Mesendoderm (in vitro differentiated cells): ENCODE measurements at regions not wholly inside any gene's neighbourhood (a gene's known extent, or its start where the extent isn't known, plus 50 kb on each side); places are given as distances from the start of the nearest gene placed in this dataset.

ENCODE experiments used
- DNase-seq: peaks from one replicate; pipeline ENCODE4 v3.0.0; 2013
- H2AK5ac ChIP-seq: 2 replicates; pipeline ENCODE4 v1.6.1; 2013; ENCODE audit warnings: low read length, inconsistent platforms
- H2BK120ac ChIP-seq: 2 replicates; pipeline ENCODE4 v1.6.1; 2013; ENCODE audit warnings: low read depth, mild to moderate bottlenecking, low read length, moderate library complexity, mixed read lengths
- H2BK15ac ChIP-seq: replicated peaks from 2 replicates; pipeline ENCODE4 v1.6.1; 2013; ENCODE audit warnings: low read depth, mild to moderate bottlenecking, moderate library complexity
- H2BK5ac ChIP-seq: 2 replicates; pipeline ENCODE4 v1.6.1; 2013; ENCODE audit warnings: low read length, inconsistent platforms
- H3K18ac ChIP-seq: 2 replicates; pipeline ENCODE4 v1.6.1; 2013; ENCODE audit warnings: mild to moderate bottlenecking, low read length, mixed read lengths
- H3K23ac ChIP-seq: one replicate; pipeline ENCODE4 v1.6.1; 2013; ENCODE audit warnings: low read length
- H3K27ac ChIP-seq: 2 replicates; pipeline ENCODE4 v1.5.1; 2013; ENCODE audit warnings: low read depth, mild to moderate bottlenecking, inconsistent platforms, low read length, moderate library complexity
- H3K27me3 ChIP-seq: 2 replicates; pipeline ENCODE4 v1.6.1; 2013; ENCODE audit warnings: low read length, control low read depth, mild to moderate bottlenecking, inconsistent platforms; ENCODE audit not compliant: insufficient read depth, poor library complexity
- H3K36me3 ChIP-seq: 2 replicates; pipeline ENCODE4 v1.6.1; 2013; ENCODE audit warnings: low read length, inconsistent platforms; ENCODE audit not compliant: control insufficient read depth, insufficient read depth
- H3K4ac ChIP-seq: one replicate; pipeline ENCODE4 v1.6.1; 2013; ENCODE audit warnings: low read depth, mild to moderate bottlenecking, low read length, moderate library complexity
- H3K4me1 ChIP-seq: 2 replicates; pipeline ENCODE4 v1.6.1; 2013; ENCODE audit warnings: low read depth, low read length, inconsistent platforms; ENCODE audit not compliant: control insufficient read depth
- H3K4me2 ChIP-seq: 2 replicates; pipeline ENCODE4 v1.6.1; 2013; ENCODE audit warnings: low read length
- H3K4me3 ChIP-seq: 2 replicates; pipeline ENCODE4 v1.5.1; 2013; ENCODE audit warnings: mild to moderate bottlenecking, low read length
- H3K56ac ChIP-seq: one replicate; pipeline ENCODE4 v1.6.1; 2013; ENCODE audit warnings: low read length
- H3K79me1 ChIP-seq: 2 replicates; pipeline ENCODE4 v1.6.1; 2013; ENCODE audit warnings: low read length, inconsistent platforms
- H3K79me2 ChIP-seq: 2 replicates; pipeline ENCODE4 v1.6.1; 2013; ENCODE audit warnings: mild to moderate bottlenecking, low read length; ENCODE audit not compliant: control insufficient read depth, insufficient read depth
- H3K9ac ChIP-seq: 2 replicates; pipeline ENCODE4 v1.6.1; 2013; ENCODE audit warnings: low read length, inconsistent platforms
- H4K5ac ChIP-seq: one replicate; pipeline ENCODE4 v1.6.1; 2013; ENCODE audit warnings: low read length
- H4K8ac ChIP-seq: one replicate; pipeline ENCODE4 v1.6.1; 2013; ENCODE audit warnings: low read depth, mild to moderate bottlenecking, control low read depth, low read length, moderate library complexity
- WGBS: extraction: QIAGEN DNeasy Blood & Tissue Kit; methylation state at CpG from one replicate; pipeline ENCODE4 v1.1.7; 2013; ENCODE audit warnings: low lambda C conversion rate, missing lambda C conversion rate; ENCODE audit not compliant: insufficient coverage; ENCODE audit errors: extremely low coverage; 5-methylcytosine and 5-hydroxymethylcytosine counted together

DNA sequence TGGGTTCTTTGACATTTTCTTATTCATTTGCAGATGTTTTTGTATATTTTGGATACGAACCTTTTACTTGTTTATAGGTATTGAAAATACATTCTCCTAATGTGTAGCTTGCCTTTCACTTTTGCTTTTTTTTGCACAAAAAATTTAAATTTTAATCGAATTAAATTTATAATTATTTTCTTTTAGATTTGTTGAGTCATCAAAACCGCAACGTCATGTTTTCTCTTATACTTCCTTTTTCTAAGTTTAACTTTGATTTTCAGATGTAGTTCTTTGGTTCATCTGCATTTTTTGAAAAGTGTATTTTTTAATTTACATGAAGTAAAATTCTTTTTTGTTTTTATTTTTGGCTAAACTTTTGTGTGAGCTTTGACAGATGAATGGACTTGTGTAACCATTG is 243.7 kb upstream of the DPYD start:
- Histone ChIP-seq H3K79me2 (no peaks in the 10 kb centered on the region), H3K4me1 (no peaks in the 10 kb centered on the region), H3K79me1 (no peaks in the 10 kb centered on the region), H3K56ac (no peak overlapping the region), H4K8ac (no peak overlapping the region), H3K18ac (no peak overlapping the region), H4K5ac (no peak overlapping the region), H2BK5ac (no peak overlapping the region), H3K4me3 (no peak overlapping the region), H3K27me3 (no peaks in the 10 kb centered on the region), H2BK120ac (no peak overlapping the region), H3K4me2 (no peak overlapping the region), H3K9ac (no peak overlapping the region), H3K27ac (no peak overlapping the region), H3K4ac (no peak overlapping the region), H3K36me3 (no peaks in the 10 kb centered on the region), H2BK15ac (no peak overlapping the region), H2AK5ac (no peak overlapping the region), H3K23ac (no peak overlapping the region)
- 100% methylated on average over 3 of the region's 4 CpGs for WGBS
- no peak for DNase-seq

DNA sequence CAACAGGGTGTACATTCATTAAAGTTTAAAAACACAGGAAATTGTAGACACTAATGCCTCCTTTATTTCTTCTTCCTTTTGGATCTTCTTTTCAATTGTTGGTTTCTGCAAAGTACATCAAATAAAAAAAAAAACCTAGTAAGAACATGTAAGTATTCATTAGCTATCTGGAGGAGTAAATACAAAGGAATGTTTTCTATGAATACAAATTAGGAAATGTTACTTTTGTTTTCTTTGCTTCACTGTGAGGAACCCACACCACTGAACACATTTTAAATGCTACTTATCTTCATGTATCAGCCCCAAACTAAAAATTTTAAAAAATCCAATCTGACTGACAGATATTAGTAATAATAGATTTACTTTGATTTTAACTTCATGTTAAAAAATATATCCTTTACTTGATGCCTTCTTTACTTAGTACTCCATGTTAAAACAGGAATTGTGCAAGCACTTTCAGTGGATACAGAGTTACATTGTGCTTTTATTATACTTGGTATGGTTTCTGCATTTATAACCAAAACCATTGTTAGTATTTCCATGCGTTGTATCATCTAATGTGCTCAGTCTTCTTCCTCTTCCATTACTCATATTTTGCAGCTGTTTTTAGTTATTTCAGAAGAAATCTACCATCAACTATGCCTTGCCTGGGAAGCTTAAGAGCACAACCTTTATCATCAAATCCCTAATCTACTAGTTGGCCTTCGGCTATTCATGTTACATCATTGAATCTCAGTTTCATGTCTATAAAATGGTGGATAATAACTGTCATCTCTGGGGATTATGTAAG is 236.9 kb upstream of the DPYD start:
- no peak overlapping the region for H2AK5ac ChIP-seq
- DNase-seq, result no peak
- H2BK5ac ChIP-seq, result no peak overlapping the region
- no peaks in the 10 kb centered on the region for H3K4me1 ChIP-seq
- no peaks in the 10 kb centered on the region for H3K79me1 ChIP-seq
- H3K56ac ChIP-seq, result no peak overlapping the region
- no peaks in the 10 kb centered on the region for H3K27me3 ChIP-seq
- H3K18ac ChIP-seq, result no peak overlapping the region
- H3K4ac ChIP-seq, result no peak overlapping the region
- no peak overlapping the region for H2BK120ac ChIP-seq
- H3K9ac ChIP-seq, result no peak overlapping the region
- no peak overlapping the region for H3K23ac ChIP-seq
- no peak overlapping the region for H4K5ac ChIP-seq
- WGBS, result no CpG with 5 or more reads among the region's 2 CpGs
- H2BK15ac ChIP-seq, result no peak overlapping the region
- no peak overlapping the region for H3K4me2 ChIP-seq
- H3K79me2 ChIP-seq, result no peaks in the 10 kb centered on the region
- no peaks in the 10 kb centered on the region for H3K36me3 ChIP-seq
- H4K8ac ChIP-seq, result no peak overlapping the region
- no peak overlapping the region for H3K27ac ChIP-seq
- no peak overlapping the region for H3K4me3 ChIP-seq

DNA sequence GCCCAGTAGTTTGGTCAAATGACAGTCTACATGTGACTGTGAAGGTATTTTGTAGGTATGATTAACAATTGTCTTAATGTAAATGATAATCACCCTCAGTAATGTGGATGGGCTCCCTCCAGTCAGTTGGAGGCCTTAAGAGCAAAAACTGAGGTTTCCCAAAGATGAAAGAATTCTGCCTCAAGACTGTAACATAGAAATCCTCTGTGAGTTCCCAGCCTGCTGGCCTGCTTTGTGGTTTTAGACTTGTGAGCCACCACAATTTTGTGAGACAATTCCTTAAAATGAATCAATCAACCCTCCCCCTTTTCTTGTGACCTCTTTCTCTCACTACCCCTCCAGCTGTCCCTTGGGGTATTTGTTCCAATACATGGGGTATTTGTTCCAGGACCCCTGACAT is 226.4 kb upstream of the DPYD start:
- Histone ChIP-seq H3K27me3 (no peaks in the 10 kb centered on the region), H2BK5ac (no peak overlapping the region), H3K4me2 (no peak overlapping the region), H3K9ac (no peak overlapping the region), H4K8ac (no peak overlapping the region), H3K56ac (no peak overlapping the region), H3K27ac (no peak overlapping the region), H3K23ac (no peak overlapping the region), H3K4me1 (no peaks in the 10 kb centered on the region), H3K18ac (no peak overlapping the region), H3K36me3 (no peaks in the 10 kb centered on the region), H3K4me3 (no peak overlapping the region), H2AK5ac (no peak overlapping the region), H2BK15ac (no peak overlapping the region), H3K79me1 (no peaks in the 10 kb centered on the region), H2BK120ac (no peak overlapping the region), H4K5ac (no peak overlapping the region), H3K4ac (no peak overlapping the region), H3K79me2 (no peaks in the 10 kb centered on the region)
- DNase-seq, result no peak

DNA sequence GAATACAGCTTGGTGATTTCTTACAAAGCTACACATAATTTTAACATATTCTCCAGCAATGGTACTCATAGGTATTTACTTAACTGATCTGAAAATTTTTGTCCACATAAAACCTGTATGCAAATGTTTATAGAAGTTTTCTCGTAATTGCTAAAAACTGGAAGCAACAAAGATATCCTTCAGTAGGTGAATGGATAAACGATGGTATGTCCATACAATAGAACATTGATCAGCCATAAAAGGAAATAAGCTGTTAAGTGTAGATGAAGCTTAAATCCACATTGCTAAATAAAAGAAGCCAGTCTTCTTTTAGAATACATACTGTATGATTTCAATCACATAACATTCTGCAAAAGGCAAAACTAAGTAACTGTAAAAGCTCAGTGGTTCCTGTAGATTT is 224.8 kb upstream of the DPYD start:
- H3K4ac ChIP-seq, result no peak overlapping the region
- no peak overlapping the region for H2BK5ac ChIP-seq
- H3K4me3 ChIP-seq, result no peak overlapping the region
- no peak overlapping the region for H4K8ac ChIP-seq
- no peak for DNase-seq
- H3K18ac ChIP-seq, result no peak overlapping the region
- H2AK5ac ChIP-seq, result no peak overlapping the region
- H3K36me3 ChIP-seq, result no peaks in the 10 kb centered on the region
- no peak overlapping the region for H3K23ac ChIP-seq
- no peaks in the 10 kb centered on the region for H3K79me2 ChIP-seq
- no peak overlapping the region for H2BK120ac ChIP-seq
- no peaks in the 10 kb centered on the region for H3K4me1 ChIP-seq
- no peak overlapping the region for H2BK15ac ChIP-seq
- H3K9ac ChIP-seq, result no peak overlapping the region
- H3K79me1 ChIP-seq, result no peaks in the 10 kb centered on the region
- WGBS, result no CpG with 5 or more reads among the region's 2 CpGs
- H4K5ac ChIP-seq, result no peak overlapping the region
- H3K4me2 ChIP-seq, result no peak overlapping the region
- no peak overlapping the region for H3K27ac ChIP-seq
- no peak overlapping the region for H3K56ac ChIP-seq
- no peaks in the 10 kb centered on the region for H3K27me3 ChIP-seq

DNA sequence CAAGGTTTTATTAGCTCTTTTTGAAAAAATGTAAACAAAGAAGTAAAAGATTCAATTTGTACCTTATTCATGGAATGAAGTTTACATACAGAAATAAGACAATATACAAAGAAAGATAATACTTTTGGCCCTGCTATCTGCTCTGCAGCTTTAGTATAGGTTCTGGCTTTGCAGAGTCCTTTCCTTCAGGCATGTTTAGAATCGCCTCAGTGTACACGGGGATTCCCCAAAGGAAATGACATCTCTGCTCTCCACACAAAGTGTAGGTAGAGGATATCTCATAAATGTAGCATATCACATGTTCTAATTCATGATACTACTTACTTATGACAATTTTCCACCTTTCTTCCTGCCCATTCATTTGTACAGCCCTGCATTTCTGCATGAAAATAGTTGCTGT is 222.6 kb upstream of the DPYD start:
- no CpG with 5 or more reads among the region's 2 CpGs for WGBS
- H4K5ac ChIP-seq, result no peak overlapping the region
- H2AK5ac ChIP-seq, result no peak overlapping the region
- H2BK120ac ChIP-seq, result no peak overlapping the region
- H3K4ac ChIP-seq, result no peak overlapping the region
- H3K4me2 ChIP-seq, result no peak overlapping the region
- no peak overlapping the region for H3K4me3 ChIP-seq
- no peaks in the 10 kb centered on the region for H3K4me1 ChIP-seq
- H2BK5ac ChIP-seq, result no peak overlapping the region
- no peaks in the 10 kb centered on the region for H3K36me3 ChIP-seq
- no peak overlapping the region for H2BK15ac ChIP-seq
- no peak overlapping the region for H3K56ac ChIP-seq
- H4K8ac ChIP-seq, result no peak overlapping the region
- H3K79me2 ChIP-seq, result no peaks in the 10 kb centered on the region
- H3K9ac ChIP-seq, result no peak overlapping the region
- no peak overlapping the region for H3K27ac ChIP-seq
- no peak overlapping the region for H3K18ac ChIP-seq
- no peaks in the 10 kb centered on the region for H3K79me1 ChIP-seq
- H3K23ac ChIP-seq, result no peak overlapping the region
- no peaks in the 10 kb centered on the region for H3K27me3 ChIP-seq
- no peak for DNase-seq

DNA sequence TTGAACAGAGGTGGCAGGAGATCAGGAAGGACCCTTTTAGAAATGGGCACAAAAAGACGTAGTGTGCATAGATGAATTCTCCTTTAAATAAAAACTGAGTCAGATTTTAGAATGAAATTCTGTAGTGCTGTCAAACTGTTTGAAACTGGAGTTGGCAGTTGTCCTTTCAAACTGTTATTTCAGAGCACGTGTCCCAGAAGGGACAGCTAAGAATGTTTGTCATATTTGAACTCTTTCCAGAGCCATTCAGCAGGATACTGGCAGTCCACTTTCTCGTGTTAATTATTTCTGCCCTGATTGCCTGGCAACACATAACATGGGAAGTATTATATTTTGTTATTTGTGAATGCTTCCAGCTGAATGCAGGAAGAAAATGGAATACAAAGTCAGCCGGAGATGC is 212.3 kb upstream of the DPYD start:
- H2AK5ac ChIP-seq, result no peak overlapping the region
- DNase-seq, result no peak
- H2BK5ac ChIP-seq, result no peak overlapping the region

More for the DNA sequence above, 212.3 kb upstream of the DPYD start:
- Histone ChIP-seq H3K23ac (no peak overlapping the region), H3K36me3 (no peaks in the 10 kb centered on the region), H3K79me1 (no peaks in the 10 kb centered on the region), H3K4me1 (no peaks in the 10 kb centered on the region), H2BK120ac (no peak overlapping the region), H3K4me3 (no peak overlapping the region), H4K8ac (no peak overlapping the region), H3K79me2 (no peaks in the 10 kb centered on the region), H3K4me2 (no peak overlapping the region), H3K27me3 (no peaks in the 10 kb centered on the region), H3K4ac (no peak overlapping the region), H3K18ac (no peak overlapping the region), H3K9ac (no peak overlapping the region), H4K5ac (no peak overlapping the region), H2BK15ac (no peak overlapping the region), H3K27ac (no peak overlapping the region), H3K56ac (no peak overlapping the region)
- WGBS, result no CpG with 5 or more reads among the region's 4 CpGs
